ENCODE measurements at regions not wholly inside any gene's neighbourhood (a gene's known extent, or its start where the extent isn't known, plus 50 kb on each side); places are given as distances from the start of the nearest gene placed in this dataset.

DNA sequence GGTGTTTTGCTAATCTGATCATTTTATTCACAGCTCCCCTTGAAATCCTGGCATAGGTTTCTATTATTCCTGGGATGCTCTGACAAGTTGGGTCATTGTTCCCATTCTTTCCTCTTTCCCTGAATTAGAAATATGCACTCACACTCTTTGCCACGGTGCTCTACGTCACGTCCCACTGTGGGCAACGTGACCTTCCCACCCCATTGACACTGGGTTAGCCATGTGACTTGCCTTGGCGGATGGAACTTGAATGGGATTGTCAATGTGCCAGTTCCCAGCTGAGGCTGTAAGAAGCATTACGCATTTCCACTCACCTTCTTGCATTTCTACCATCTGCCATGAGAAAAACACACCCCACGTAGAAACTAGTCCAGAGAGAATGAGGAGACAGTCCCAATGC lies 492.4 kb downstream of the SHISA9 start:
- DNase-seq (ENCODE audit: low read depth, low spot score), result no peak

DNA sequence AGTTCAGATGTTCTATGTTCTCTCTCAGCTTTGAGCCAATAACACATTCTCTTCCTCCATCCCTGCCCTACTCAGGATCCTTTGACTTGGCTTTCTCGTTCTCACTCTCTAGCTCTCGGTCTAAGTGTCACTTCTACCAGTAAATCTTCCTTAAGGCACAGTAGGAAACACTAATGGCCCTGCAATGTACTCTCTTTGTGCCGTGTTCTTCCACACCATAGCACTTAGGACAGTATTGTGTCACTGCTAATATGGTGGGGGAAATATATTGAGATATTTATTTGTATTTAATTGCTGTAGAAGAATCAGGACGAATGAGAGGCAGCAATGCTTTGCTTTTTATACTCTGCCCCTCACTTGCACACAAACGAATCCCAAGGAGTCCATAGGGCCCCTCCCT lies 493.1 kb downstream of the SHISA9 start:
- DNase-seq (ENCODE audit: low read depth, low spot score), result no peak

DNA sequence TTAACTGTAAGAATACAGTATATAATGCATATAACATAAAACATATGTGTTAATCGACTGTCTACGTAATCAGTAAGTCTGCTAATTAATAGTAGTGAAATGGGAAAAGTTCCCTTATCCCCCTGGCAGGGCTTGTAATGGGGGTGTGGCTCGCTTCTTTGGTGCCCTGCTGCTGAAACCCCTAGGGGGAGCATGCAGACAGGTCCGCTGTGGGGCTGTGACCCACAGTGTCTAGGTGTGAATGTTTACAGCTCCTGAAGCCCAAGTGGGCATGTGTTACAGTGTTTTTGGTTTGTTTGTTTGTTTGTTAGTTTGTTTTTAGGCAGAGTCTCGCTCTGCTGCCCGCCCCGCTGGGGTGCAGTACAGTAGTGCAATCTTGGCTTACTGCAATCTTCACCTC lies 495.7 kb downstream of the SHISA9 start:
- DNase-seq (ENCODE audit: low read depth, low spot score), result no peak

DNA sequence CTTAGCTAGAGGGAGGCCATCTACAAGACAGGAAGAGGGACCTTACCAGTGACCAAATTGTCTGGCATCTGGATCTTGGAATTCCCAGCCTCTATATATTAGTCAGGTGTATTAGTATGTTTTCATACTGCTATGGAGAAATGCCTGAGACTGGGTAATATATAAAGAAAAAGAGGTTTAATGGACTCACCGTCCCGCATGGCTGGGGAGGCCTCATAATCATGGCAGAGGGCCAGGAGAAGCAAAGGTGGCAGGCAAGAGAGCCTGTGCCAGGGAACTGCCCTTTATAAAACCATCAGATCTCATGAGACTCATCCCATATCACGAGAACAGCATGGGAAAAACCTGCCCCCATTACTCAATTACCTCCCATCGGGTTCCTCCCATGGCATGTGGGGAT lies 500.2 kb downstream of the SHISA9 start:
- no peak for DNase-seq (ENCODE audit: low read depth, low spot score)

DNA sequence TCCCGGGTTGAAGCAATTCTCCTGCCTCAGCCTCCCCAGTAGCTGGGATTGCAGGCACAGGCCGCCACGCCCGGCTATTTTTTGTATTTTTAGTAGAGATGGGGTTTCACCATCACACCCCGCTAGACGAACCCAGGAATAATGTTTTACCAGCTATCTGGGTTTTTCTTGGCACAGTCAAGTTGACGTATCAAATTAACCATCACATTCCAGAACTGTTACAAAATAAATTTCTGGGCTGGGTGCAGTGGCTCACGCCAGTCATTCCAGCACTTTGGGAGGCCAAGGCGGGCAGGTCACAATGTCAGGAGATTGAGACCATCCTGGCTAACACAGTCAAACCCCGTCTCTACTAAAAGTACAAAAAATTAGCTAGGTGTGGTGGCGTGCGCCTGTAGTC lies 501.2 kb downstream of the SHISA9 start:
- peak; percentile 3 for DNase-seq (ENCODE audit: low read depth, low spot score)

DNA sequence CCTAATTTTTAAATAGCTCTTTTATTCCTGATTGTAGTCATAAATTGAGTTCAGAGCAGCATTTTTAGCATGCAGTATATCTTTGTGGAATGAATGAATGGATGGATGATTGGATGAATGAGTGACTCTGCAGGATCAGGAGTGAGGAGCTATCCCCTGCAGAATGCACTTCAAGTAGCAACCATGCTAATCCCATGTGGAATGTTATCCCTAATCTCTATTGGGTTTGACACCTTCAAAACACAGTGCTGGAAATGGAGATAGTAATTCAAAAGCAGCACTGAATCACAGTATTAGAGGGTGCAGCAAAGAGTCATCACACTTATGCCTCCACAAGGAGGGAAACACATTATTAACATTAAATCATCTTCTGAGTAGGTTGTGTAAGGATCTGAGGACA lies 501.9 kb downstream of the SHISA9 start:
- no peak for DNase-seq (ENCODE audit: low read depth, low spot score)

DNA sequence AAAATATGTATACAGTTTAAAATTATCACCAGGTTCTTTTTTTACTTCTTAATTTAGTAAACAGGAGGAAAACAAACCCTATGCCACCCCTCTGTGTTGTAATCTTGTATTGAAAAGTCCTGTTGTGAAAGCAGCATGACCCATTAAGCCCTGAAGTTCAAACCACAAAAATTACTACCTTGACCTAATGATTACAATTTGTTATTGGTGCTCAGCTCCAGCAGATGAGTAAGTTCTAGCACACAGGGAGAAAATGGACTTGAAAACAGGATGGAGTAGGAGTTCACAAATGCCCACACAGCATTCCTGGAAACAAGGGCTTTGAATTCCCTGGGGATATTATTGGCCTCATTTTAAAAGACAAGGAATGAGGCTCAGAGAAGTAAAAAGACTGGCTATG lies 505.8 kb upstream of the ERCC4 start:
- no peak for DNase-seq (ENCODE audit: low read depth, low spot score)

DNA sequence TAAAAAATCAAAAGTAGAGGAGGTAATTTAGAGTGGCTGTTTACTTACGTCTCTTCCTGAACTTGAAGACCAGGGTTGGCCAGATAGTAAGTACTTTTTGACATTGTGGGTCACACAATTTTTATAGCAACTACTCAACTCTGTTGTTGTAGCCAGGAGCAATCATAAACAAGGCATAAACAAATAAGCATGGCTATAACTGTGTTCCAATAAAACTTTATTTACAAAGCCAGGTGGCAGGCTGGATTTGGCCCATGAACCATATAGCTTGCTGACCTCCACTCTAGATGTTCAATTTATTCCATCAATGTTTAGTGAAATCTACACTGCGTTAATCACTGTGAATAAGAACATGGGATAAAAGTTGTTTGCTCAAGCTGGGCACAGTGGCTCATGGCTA lies 500.4 kb upstream of the ERCC4 start:
- no peak for DNase-seq (ENCODE audit: low read depth, low spot score)

DNA sequence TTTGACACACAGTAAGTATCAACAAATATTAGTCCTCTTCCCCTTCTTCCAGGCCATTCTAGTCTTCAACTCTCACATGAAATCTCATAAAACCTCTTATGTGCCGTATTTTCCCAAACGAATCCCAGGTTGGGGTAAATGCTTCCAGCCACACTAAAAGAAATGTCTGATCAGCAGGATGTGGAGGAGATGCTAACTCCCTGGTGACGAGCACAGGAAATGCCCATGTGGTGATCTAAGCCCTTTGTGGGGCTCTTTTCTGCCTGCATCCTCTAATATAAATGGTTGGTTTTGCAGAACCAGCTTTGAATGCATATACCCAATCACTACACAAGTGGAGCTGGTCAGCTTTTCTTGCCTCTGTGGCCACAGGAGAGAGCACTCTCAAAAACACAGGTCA lies 498.2 kb upstream of the ERCC4 start:
- DNase-seq (ENCODE audit: low read depth, low spot score), result peak; percentile 2

DNA sequence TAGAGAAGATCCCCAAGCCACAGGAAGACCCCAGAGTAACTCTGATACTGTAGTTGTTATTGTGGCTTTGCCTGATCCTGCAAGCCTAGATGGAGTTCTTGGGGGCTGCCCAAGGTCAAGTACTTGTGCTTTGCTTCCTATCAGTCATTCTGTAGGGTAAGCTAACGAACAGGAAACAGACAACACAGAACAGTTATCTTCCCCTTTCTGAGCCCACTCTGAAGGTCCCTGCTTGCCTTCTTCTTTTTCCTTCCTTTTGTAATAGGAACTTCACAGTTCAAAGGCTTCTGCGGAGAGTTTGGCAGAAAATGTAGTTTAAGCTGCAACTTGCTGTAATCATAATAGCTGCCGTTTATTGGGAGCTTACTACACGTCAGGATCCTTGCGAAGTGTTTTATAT lies 494.1 kb upstream of the ERCC4 start:
- DNase-seq (ENCODE audit: low read depth, low spot score), result no peak

DNA sequence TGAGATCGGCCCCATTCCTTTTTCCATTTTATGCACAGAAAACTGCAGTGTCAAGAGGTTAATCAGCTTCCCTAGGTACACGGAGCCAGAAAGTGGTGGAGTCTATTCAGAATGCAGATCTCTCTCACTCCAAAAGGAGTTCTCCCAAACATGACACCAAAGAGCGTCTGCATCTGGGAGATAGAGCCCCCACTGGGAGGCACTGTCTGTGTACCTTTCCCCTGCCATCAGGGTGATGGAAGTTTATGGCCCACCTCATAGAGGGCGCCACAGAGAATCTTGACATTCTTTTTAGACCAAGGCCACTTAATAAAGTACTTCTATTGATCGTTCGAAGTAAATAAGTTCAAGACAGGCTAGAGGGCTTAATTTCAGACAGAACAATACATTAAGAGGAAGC lies 493.7 kb upstream of the ERCC4 start:
- no peak for DNase-seq (ENCODE audit: low read depth, low spot score)

DNA sequence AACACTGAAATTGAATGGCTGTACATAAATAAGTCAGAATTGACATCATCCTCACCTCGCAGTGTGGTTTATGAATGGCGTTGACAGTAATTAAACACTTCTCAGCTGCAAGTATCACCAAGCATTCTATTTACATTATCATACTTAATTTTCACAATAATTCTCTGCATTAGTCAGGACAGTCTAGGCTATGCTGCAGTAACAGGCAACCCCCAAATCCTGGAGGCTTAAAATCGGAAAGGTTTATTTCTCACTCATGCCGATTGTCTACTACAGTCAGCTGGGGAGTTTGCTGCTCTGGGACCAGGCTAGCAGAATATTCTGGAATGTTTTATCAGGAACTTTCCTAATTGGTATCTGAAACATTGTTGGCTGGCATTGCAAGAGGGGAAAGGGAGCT lies 493.2 kb upstream of the ERCC4 start:
- no peak for DNase-seq (ENCODE audit: low read depth, low spot score)

DNA sequence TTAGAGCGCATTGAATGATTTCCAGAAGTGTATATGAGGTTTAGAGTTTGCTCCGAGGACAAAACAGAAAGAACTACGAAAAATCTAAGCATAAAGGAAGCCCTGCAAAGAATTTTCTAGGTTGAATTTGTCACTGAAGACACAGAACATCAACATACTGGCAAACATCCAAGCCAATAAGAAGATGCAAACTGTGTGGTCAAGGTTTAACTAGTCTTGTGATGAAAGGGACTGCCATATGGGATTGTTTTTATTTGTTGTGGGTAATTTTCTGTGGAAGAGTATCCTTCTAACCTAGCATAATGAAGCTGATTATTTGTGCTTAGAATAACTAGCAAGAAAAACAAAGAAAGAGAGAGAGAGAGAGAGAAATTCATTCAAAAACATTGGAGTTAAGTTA lies 492.0 kb upstream of the ERCC4 start:
- DNase-seq (ENCODE audit: low read depth, low spot score), result no peak

DNA sequence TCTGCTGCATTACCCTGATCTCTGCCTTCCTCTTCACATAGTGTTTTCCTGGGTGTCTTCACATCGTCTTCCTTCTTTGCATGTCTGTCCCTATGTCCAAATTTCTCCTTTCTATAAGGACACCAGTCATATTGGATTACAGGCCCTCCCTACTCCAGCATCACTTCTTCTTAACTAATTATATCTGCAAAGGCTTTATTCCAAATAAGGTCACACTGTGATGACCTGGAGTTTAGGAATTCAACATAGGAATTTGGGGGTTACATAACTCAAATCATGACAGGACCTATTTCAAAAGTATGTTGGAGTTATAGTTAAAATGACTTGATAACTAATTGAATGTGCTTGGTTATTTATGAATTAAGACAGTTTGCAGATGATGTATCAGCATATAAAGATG lies 490.5 kb upstream of the ERCC4 start:
- DNase-seq (ENCODE audit: low read depth, low spot score), result peak; percentile 1

DNA sequence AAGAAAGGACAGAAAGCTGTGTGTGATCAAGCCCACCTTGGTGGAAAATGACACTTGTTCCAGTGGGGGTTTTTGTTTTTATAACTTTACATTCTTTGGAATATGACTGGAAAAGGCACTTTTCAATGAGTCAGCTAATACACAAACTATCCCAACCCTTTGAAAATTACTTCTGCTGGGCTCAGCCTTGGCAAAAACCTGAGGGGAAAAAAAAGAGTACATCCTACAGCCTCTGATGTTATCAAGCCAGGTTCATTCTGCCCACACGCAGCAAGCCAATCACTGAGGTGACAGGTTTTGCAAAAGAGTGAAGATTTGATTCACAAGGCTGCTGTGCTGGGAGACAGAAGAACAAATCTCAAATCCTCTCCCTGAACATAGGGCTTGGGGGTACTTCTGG lies 484.5 kb upstream of the ERCC4 start:
- DNase-seq (ENCODE audit: low read depth, low spot score), result no peak

DNA sequence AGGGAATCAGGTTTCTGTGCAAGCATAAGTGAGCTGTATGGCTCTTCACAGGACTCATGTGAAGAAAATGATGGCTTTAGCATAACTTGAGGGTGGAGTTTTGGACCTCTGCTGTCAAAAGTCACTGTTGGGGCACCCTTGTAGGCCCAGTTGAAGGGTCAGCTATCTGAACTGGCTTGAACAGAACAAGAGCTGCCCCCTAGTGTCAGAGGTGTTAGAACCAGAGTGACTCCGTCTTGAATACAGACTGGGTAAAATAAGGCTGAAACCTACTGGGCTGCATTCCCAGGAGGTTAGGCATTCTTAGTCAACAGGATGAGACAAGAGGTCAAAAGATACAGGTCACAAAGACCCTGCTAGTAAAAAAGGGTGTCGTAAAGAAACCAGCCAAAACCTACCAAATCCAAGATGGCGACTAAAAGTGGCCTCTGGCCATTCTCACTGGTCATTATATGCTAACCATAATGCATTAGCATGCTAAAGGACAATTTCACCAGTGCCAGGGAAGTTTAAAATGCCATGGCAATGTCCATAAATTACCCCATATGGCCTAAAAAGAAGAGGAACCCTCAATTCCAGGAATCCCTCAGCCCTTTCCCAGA lies 484.0 kb upstream of the ERCC4 start:
- DNase-seq (ENCODE audit: low read depth, low spot score), result no peak

DNA sequence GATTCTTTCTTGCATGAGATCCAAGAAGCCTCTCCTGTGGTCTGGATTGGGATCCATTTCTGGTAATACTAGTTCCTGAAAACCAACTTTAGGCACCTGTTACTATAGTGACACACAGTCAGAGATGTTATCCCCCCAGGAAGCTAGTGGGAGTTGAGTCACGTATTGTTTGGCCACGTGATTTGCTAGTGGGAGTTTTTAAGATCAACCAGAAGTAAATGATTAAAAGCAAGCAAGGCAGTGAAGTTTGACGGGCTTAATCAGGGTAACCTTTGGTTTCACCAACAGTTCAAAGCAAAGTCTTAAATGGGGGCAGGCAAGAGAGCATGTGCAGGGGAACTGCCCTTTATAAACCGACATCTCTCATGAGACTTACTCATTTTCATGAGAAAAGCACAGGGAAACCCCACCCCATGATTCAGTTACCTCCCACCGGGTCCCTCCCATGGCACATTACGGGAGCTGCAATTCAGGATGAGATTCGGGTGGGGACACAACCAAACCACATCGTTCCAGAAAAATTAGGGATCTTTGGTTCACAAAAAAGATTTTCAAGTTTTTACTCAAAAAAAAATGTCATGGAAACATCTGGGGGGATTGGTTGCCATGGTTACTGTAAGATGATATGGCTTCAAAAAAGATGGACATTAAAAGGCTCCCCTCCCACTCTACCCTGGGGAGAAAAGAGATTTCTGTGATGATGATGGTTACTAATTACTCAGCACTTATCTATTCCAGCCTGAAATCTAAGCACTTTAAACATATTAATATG lies 483.1 kb upstream of the ERCC4 start:
- DNase-seq (ENCODE audit: low read depth, low spot score), result no peak

DNA sequence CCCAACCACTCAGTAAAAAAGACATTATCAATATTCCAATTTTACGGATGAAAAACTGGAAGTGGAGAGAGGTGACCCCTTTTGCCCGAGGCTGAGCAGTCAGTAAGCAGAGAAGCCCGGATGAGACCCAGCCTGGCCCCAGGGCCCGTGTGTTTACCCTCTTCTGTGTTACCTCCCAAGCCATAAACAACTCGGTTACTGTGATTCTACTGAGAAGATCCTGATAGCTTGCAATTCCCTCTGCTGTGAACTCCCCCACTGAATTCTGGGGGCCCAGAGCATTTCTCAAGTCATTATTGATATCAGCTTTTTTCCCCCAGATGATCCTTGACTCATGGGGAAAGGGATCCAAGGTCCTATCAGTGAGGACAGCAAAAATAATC lies 482.6 kb upstream of the ERCC4 start:
- DNase-seq (ENCODE audit: low read depth, low spot score), result no peak

DNA sequence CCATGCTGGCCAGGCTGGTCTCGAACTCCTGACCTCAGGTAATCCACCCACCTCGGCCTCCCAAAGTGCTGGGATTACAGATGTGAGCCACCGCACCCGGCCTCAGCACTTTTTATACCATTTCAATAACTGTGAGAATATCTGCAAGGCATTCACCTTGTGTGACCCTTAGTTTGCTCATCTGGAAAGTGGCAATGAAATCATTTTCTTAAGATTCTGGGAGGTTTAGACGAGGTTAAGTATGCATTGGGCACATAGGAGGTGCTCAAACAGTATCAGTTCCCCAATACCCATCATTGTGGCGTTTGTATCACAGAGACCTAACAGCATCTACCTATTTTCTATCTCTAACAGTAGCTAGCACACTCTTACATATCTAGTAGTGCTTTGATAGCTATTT lies 481.9 kb upstream of the ERCC4 start:
- DNase-seq (ENCODE audit: low read depth, low spot score), result no peak

DNA sequence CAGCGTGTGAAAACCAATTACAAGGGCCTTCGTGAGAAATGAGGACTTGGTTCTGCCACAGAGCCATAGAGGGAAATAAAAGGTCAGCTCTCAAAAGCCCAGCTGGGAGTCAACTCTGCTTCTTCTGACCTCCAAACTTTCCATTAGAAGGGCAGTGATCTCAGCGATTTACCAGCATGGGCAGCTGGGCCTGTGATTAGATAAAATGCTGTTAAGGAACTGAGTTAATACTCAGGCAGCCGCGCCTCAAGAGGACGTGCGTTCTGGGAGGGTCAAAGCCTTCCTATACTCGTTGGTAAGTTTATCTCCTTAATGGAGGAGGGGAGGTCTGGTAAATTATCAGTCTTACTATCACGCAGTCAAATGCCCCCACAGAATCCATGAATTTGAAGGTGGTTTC lies 480.2 kb upstream of the ERCC4 start:
- no peak for DNase-seq (ENCODE audit: low read depth, low spot score)

DNA sequence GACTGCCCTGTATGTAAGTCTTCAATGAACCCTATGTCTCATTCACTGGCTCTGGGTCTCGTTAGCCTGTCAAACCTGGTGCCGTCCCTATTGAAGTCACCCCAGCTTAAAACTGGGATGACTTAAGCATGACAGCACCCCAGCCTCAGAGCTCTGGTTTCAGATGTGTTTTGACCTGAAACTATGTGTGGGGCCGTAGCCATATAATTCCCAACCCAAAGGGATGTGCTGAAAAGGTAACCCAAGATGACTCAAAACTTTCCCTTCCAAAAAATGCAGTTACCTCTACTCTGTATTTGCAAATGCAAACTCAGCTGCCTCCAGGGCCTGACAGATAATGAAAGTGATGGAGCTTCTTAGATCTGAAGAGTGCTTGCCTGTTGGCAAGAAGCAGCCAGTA lies 478.3 kb upstream of the ERCC4 start:
- no peak for DNase-seq (ENCODE audit: low read depth, low spot score)

DNA sequence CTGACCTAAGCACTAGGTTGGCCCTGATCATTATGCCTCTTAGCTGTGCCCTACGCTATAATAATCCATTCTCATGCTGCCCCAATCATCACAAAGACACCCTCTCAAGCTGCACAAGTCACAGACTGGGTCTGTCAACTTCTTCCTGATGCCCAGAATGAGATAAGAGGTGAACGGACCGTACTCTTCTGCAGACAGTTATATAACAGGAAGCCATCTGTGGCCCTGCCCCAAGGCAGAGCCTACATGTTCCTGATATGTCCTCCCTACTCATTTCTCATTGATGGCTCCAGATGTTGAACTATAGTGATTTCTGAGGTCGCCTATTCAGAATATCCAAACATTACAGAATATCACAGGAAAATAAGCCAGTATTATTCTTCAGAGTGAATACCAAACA lies 471.6 kb upstream of the ERCC4 start:
- no peak for DNase-seq (ENCODE audit: low read depth, low spot score)

DNA sequence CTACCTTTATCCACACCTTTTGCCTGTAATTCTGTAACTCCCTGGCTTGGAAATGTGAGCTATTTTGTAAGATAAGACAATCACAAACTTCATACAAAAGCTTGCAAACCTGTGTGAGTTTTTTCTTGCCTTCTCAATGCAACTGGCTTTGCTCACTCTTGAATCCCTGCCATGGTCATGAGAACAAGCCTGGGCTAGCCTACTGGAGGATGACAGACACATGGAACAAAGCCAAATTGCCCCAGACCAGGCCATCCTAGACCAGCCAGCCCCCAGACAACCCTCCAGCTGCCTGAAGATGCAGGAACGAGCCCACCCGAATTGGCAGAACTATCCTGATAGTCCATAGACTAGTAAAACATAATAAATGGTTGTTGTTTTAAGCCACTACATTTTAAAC lies 466.6 kb upstream of the ERCC4 start:
- peak; percentile 57 for DNase-seq (ENCODE audit: low read depth, low spot score)
